Iris pigment epithelial cell (primary cell): ENCODE measurements at regions not wholly inside any gene's neighbourhood (a gene's known extent, or its start where the extent isn't known, plus 50 kb on each side); places are given as distances from the start of the nearest gene placed in this dataset.
"Not testable (repeated sequence)": the region's sequence is repeated elsewhere in the genome, so short reads cannot be mapped to it uniquely, and the experiment has no call there.

ENCODE experiments used
- DNase-seq: peaks from one replicate; pipeline ENCODE4 v3.0.0-alpha.2; 2011; ENCODE audit warnings: low read depth

GRCh38 chr18:22284581-22285360 is 115.4 kb downstream of the GATA6 start:
- no peak for DNase-seq

GRCh38 chr18:22283855-22284254 is 114.5 kb downstream of the GATA6 start:
- not testable (repeated sequence) for DNase-seq

- peak; percentile 49 for DNase-seq
Measured at GRCh38 chr18:22283397-22283796, 114.0 kb downstream of the GATA6 start.

GRCh38 chr18:22283116-22283395 is 113.7 kb downstream of the GATA6 start:
- DNase-seq = no peak

- DNase-seq = peak; percentile 97
Measured at GRCh38 chr18:22282311-22283115, 113.1 kb downstream of the GATA6 start.

GRCh38 chr18:22280453-22280750 is 111.0 kb downstream of the GATA6 start:
- no peak for DNase-seq

- no peak for DNase-seq
Measured at GRCh38 chr18:22279741-22280452, 110.5 kb downstream of the GATA6 start.

- no peak for DNase-seq
Measured at GRCh38 chr18:22278798-22279197, 109.4 kb downstream of the GATA6 start.

- DNase-seq = no peak
Measured at GRCh38 chr18:22277758-22278157, 108.4 kb downstream of the GATA6 start.

GRCh38 chr18:22276334-22276713 is 106.9 kb downstream of the GATA6 start:
- DNase-seq = no peak

GRCh38 chr18:22275706-22276333 is 106.4 kb downstream of the GATA6 start:
- no peak for DNase-seq

- no peak for DNase-seq
Measured at GRCh38 chr18:22273101-22274039, 104.0 kb downstream of the GATA6 start.

- no peak for DNase-seq
Measured at GRCh38 chr18:22272242-22272641, 102.9 kb downstream of the GATA6 start.

GRCh38 chr18:22271030-22271429 is 101.6 kb downstream of the GATA6 start:
- DNase-seq = no peak

- DNase-seq = no peak
Measured at GRCh38 chr18:22268641-22269128, 99.3 kb downstream of the GATA6 start.

GRCh38 chr18:22267697-22268096 is 98.3 kb downstream of the GATA6 start:
- DNase-seq = no peak

- no peak for DNase-seq
Measured at GRCh38 chr18:22267225-22267624, 97.8 kb downstream of the GATA6 start.

GRCh38 chr18:22265838-22266237 is 96.4 kb downstream of the GATA6 start:
- no peak for DNase-seq

- DNase-seq = no peak
Measured at GRCh38 chr18:22260208-22260820, 90.9 kb downstream of the GATA6 start.

GRCh38 chr18:22257022-22257543 is 87.7 kb downstream of the GATA6 start:
- no peak for DNase-seq

GRCh38 chr18:22254088-22254487 is 84.7 kb downstream of the GATA6 start:
- DNase-seq = no peak
